Chondrocyte (in vitro differentiated cells): ENCODE measurements at regions not wholly inside any gene's neighbourhood (a gene's known extent, or its start where the extent isn't known, plus 50 kb on each side); places are given as distances from the start of the nearest gene placed in this dataset.

ENCODE experiments used
- DNase-seq: peaks from one replicate; pipeline ENCODE4 v3.0.0; 2021; ENCODE audit warnings: mixed read lengths, low spot score
- H3K27ac Mint-ChIP-seq: one replicate; pipeline ENCODE4 v1.8.0; 2021; ENCODE audit warnings: mild to moderate bottlenecking, moderate library complexity, mixed read lengths; ENCODE audit not compliant: unreplicated experiment
- H3K27me3 Mint-ChIP-seq: 2 replicates; pipeline ENCODE4 v1.8.0; 2021; ENCODE audit warnings: low read depth, mixed read lengths
- H3K36me3 Mint-ChIP-seq: 2 replicates; pipeline ENCODE4 v1.8.0; 2021; ENCODE audit warnings: low read depth, mixed read lengths
- H3K4me1 Mint-ChIP-seq: 2 replicates; pipeline ENCODE4 v1.8.0; 2021; ENCODE audit warnings: low read depth, mild to moderate bottlenecking, mixed read lengths
- H3K4me3 Mint-ChIP-seq: one replicate; pipeline ENCODE4 v1.8.0; 2021; ENCODE audit warnings: mild to moderate bottlenecking, moderate library complexity, mixed read lengths; ENCODE audit not compliant: unreplicated experiment
- H3K9me3 Mint-ChIP-seq: 2 replicates; pipeline ENCODE4 v1.8.0; 2021; ENCODE audit warnings: low read depth, mixed read lengths
- TF ChIP-seq, protein P1 (sequence below): fragments of 200-600 bp; sonication (generic); IDR thresholded peaks from 2 replicates; pipeline ENCODE4 v1.5.0; 2021; ENCODE audit warnings: antibody characterized with exemption, mild to moderate bottlenecking, moderate library complexity

DNA sequence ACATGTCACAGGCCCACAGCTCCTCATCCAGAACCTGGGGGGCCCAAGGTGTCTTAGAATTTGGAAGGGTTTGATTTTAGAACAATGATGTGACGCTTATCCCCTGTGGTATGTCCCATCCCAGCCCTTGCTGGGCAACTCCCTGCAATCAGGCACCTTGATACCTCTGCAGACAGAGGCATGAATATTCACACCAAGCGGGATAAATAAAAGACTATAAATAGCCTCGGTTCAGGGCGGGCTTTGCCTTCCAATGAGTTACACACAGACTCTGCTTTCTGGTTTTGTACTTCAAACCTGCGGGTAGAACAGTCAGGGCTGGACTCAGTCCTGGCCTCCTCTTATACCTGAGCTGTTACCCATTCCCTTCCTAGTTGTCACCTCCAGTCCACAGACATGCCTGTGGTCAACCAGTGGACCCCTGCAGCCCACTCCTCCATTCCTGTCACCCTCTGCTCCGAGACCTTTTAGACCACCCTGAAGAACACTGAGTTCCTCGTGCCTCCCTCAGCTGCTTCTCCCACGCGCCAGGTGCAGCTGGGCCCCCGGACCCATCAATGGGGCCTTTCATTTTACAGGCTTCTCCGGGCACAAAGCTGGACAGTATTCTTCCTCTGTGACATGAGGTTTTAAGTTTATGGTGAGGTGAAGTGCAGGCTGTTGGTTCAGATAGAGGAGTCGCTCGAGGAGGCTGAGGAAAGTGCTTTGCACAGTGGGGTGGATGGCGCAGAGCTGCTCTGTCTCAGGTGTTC, 120.1 kb upstream of the TNR start:
- Mint-ChIP-seq H3K27me3 (peaks cover 10% of the 10 kb centered on the region), H3K4me1 (no peaks in the 10 kb centered on the region), H3K9me3 (no peaks in the 10 kb centered on the region), H3K36me3 (no peaks in the 10 kb centered on the region), H3K27ac (no peak overlapping the region), H3K4me3 (no peak overlapping the region)
- TF ChIP-seq, protein P1, sequence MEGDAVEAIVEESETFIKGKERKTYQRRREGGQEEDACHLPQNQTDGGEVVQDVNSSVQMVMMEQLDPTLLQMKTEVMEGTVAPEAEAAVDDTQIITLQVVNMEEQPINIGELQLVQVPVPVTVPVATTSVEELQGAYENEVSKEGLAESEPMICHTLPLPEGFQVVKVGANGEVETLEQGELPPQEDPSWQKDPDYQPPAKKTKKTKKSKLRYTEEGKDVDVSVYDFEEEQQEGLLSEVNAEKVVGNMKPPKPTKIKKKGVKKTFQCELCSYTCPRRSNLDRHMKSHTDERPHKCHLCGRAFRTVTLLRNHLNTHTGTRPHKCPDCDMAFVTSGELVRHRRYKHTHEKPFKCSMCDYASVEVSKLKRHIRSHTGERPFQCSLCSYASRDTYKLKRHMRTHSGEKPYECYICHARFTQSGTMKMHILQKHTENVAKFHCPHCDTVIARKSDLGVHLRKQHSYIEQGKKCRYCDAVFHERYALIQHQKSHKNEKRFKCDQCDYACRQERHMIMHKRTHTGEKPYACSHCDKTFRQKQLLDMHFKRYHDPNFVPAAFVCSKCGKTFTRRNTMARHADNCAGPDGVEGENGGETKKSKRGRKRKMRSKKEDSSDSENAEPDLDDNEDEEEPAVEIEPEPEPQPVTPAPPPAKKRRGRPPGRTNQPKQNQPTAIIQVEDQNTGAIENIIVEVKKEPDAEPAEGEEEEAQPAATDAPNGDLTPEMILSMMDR: no peak
- no peak for DNase-seq

DNA sequence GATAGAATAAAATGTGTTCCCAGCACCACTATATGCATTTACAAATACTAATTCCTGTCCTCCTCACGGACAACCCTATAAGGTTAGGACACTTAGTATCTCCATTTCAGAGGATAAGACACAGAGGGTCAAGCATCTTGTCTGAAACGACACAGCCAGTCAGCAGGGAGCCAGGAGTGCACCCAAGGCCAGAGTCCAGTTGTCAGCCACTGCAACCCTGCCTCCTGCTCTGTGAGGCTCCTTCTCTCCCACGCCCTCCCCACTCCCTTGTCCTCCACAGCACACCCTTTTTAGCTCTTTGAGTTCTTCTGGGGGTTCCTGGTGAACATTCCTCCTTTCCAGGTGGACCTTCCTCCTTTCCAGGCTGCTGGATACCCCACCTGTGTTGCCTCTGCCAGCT, 119.0 kb upstream of the TNR start:
- TF ChIP-seq, protein P1: no peak
- no peaks in the 10 kb centered on the region for H3K9me3 Mint-ChIP-seq
- no peaks in the 10 kb centered on the region for H3K36me3 Mint-ChIP-seq
- no peak for DNase-seq
- H3K4me3 Mint-ChIP-seq: no peak overlapping the region
- H3K4me1 Mint-ChIP-seq: no peaks in the 10 kb centered on the region
- peaks cover 15% of the 10 kb centered on the region for H3K27me3 Mint-ChIP-seq
- H3K27ac Mint-ChIP-seq: no peak overlapping the region

DNA sequence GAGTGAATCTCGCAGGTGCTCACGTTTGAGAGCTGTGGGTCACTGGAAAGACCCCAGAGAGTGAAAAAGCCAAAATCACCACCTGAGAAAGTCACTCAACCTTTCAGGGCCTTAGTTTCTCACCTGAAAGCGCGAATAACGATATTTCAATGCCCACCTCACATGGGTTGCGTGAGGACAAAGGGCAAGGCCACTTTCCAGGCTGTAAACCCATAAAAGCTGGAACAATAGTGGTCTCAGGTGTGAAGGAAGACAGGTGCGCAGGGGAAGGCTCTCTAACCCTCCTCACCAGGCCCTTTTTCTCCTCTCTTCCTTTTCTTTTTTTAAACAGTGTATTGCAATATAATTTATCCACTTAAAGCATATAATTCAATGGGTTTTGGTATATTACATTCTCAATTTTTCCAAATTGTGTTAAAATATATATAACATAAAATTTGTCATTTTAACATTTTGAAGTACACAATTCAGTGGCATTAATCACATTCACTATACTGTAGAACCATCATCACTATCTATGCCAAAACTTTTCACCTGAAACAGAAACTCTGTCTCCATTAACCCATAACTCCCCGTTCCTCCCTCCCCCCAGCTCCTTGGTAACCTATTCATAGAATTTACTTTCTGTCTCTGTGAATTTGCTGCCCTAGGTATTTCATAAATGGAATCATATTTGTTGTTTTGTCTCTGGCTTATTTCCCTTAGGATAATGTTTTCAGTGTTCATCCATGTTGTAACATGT, 118.4 kb upstream of the TNR start:
- Mint-ChIP-seq H3K4me3 (no peak overlapping the region), H3K4me1 (no peaks in the 10 kb centered on the region), H3K27me3 (peaks cover 18% of the 10 kb centered on the region)

DNA sequence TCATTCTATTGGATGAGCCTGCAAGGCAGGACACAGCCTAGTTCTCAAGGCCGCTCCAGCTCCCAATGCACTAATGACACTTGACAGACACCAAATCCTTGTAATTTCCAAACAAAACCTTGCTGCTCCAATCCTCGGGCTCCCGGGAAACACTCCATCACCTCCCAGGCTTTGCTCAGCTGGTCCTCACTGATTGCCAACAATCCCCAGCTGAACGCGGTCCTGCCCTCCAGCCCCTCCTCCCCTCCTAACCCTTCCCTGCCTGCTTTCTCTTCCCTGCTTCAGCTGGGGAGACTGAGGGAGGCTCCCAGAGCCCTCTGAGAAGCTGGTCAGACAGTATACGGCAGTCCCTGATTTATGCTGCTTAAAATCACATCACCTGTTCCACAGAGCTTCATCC, 114.4 kb upstream of the TNR start:
- Mint-ChIP-seq H3K4me1 (no peaks in the 10 kb centered on the region), H3K4me3 (no peak overlapping the region), H3K9me3 (no peaks in the 10 kb centered on the region), H3K27ac (no peak overlapping the region), H3K36me3 (no peaks in the 10 kb centered on the region), H3K27me3 (peaks cover 28% of the 10 kb centered on the region)
- no peak for DNase-seq
- TF ChIP-seq, protein P1: no peak

More for the DNA sequence above, 118.4 kb upstream of the TNR start:
- no peaks in the 10 kb centered on the region for H3K36me3 Mint-ChIP-seq
- TF ChIP-seq, protein P1: no peak
- no peak overlapping the region for H3K27ac Mint-ChIP-seq
- H3K9me3 Mint-ChIP-seq: no peaks in the 10 kb centered on the region
- DNase-seq: no peak

DNA sequence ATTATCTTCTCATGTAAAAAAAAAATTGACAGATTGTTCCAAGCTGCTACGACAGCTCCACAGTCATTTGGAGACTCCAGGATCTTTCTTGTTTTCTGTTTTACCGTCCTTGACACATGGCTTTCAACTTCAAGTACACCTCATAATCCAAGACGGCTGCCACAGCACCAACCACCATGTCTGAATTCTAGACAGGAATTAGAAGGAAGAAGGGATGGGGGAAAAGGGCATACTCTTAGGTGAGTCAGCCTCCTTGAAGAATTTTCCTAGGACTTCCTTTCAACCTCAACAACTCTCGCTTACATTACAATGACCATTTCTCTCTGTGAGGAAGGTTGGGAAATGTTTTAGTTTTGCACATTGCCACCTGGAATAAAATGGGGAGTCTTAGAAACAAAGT, 110.3 kb upstream of the TNR start:
- TF ChIP-seq, protein P1: no peak
- no peaks in the 10 kb centered on the region for H3K4me1 Mint-ChIP-seq
- H3K27ac Mint-ChIP-seq: no peak overlapping the region

More for the DNA sequence above, 110.3 kb upstream of the TNR start:
- Mint-ChIP-seq H3K4me3 (no peak overlapping the region), H3K9me3 (no peaks in the 10 kb centered on the region), H3K27me3 (peaks cover 20% of the 10 kb centered on the region), H3K36me3 (no peaks in the 10 kb centered on the region)
- no peak for DNase-seq
